HepG2 (cell line): ENCODE measurements at regions not wholly inside any gene's neighbourhood (a gene's known extent, or its start where the extent isn't known, plus 50 kb on each side); places are given as distances from the start of the nearest gene placed in this dataset.
"Not testable (repeated sequence)": the region's sequence is repeated elsewhere in the genome, so short reads cannot be mapped to it uniquely, and the experiment has no call there.

Experiments used
- ATAC-seq: fragments of 200-7000 bp; cut with Tn5 transposase; 3 replicates; pipeline ENCODE4 v1.9.1; 2020; ENCODE audit warnings: mild to moderate bottlenecking, moderate library complexity
- BruUV-seq: library from RNA; stranded (reverse); fragments of 400-500 nt; replicated peaks from 2 replicates; lab custom pipeline; 2021; lab: Mats Ljungman, UMichigan
- CTCF ChIA-PET: fragments of 300-600 bp; formaldehyde crosslinking; extraction: SDS; loops from one replicate; lab custom pipeline; 2021; ENCODE audit warnings: low total read pairs, inconsistent platforms, low intra/inter-chr PET ratio; lab: Yijun Ruan, JAX
- POLR2A ChIA-PET: fragments of 350-600 bp; sonication (Branson Sonifier 250); formaldehyde crosslinking; loops from one replicate; lab custom pipeline; 2020; ENCODE audit warnings: antibody characterized with exemption, inconsistent platforms; lab: Yijun Ruan, JAX
- DNase-seq: peaks from one replicate; pipeline ENCODE4 v3.0.0-alpha.2; 2015; ENCODE audit warnings: low spot score
- FAIRE-seq: peaks from 3 replicates; lab custom pipeline; 2011; peaks lifted over from hg19 to GRCh38; lab: Jason Lieb, UNC
- H2AFZ ChIP-seq: one replicate; pipeline ENCODE4 v1.6.1; 2011; ENCODE audit warnings: low read length, inconsistent platforms
- H3K27ac ChIP-seq: fragments of 300-600 bp; 3 replicates; pipeline ENCODE4 v1.8.0; 2011; ENCODE audit warnings: mixed run types, mild to moderate bottlenecking, mixed read lengths, low read length, inconsistent platforms; ENCODE audit not compliant: insufficient read depth; ENCODE audit errors: extremely low read length
- H3K27me3 ChIP-seq, 2 experiments: fragments of 200-600 bp in 1 of 2; 2 replicates in 1 of 2; 3 replicates in 1 of 2; pipeline versions ENCODE4 v1.6.0 to v1.8.0; 2011; ENCODE audit warnings: low read length in 2 of 2, mild to moderate bottlenecking in 2 of 2, moderate library complexity in 2 of 2, inconsistent platforms in 1 of 2; ENCODE audit not compliant: insufficient read depth in 2 of 2, control insufficient read depth in 1 of 2
- H3K36me3 ChIP-seq, 2 experiments: fragments of 200-600 bp in 1 of 2; replicated peaks in 1 of 2; 2 replicates in 1 of 2; 3 replicates in 1 of 2; pipeline versions ENCODE4 v1.5.1 to v1.8.0; 2011; ENCODE audit warnings: low read length in 2 of 2, inconsistent platforms in 1 of 2; ENCODE audit not compliant: insufficient read depth in 2 of 2, control insufficient read depth in 1 of 2
- H3K4me1 ChIP-seq: 2 replicates; pipeline ENCODE4 v1.5.1; 2012; ENCODE audit warnings: low read length, inconsistent platforms; ENCODE audit not compliant: insufficient read depth
- H3K4me2 ChIP-seq: 2 replicates; pipeline ENCODE4 v1.6.0; 2011; ENCODE audit warnings: low read depth, low read length, inconsistent platforms
- H3K4me3 ChIP-seq, 3 experiments: fragments of 200-600 bp in 1 of 3; sonication (generic), shearing (Covaris generic) in 1 of 3; replicated peaks in 1 of 3; 2 replicates each; pipeline ENCODE4 v1.5.1; 2011 to 2016; ENCODE audit warnings: low read length in 3 of 3, inconsistent platforms in 2 of 3, low read depth in 2 of 3, mild to moderate bottlenecking in 2 of 3, control low read depth in 1 of 3, mixed read lengths in 1 of 3; ENCODE audit not compliant: insufficient read depth in 1 of 3
- H3K79me2 ChIP-seq: one replicate; pipeline ENCODE4 v1.6.1; 2011; ENCODE audit warnings: low read length, inconsistent platforms; ENCODE audit not compliant: insufficient read depth
- H3K9ac ChIP-seq: 2 replicates; pipeline ENCODE4 v1.6.0; 2011; ENCODE audit warnings: mild to moderate bottlenecking, low read depth, low read length, inconsistent platforms; ENCODE audit not compliant: insufficient read depth
- H3K9me3 ChIP-seq: 2 replicates; pipeline ENCODE4 v1.5.1; 2012; ENCODE audit warnings: mild to moderate bottlenecking, low read length
- H4K20me1 ChIP-seq: 2 replicates; pipeline ENCODE4 v1.6.0; 2011; ENCODE audit warnings: inconsistent platforms, mild to moderate bottlenecking, low read length, moderate library complexity; ENCODE audit not compliant: insufficient read depth
- HNF4A ChIP-seq: sonication (generic); formaldehyde crosslinking; IDR thresholded peaks from 2 replicates; pipeline ENCODE4 v1.4.0; 2020; ENCODE audit warnings: missing genetic modification reagents
- ZNF296 ChIP-seq: sonication (generic); formaldehyde crosslinking; conservative IDR thresholded peaks from 2 replicates; pipeline ENCODE4 v1.5.0; 2020; ENCODE audit warnings: mild to moderate bottlenecking, missing genetic modification reagents
- ZNF558 ChIP-seq: sonication (generic); formaldehyde crosslinking; IDR thresholded peaks from 2 replicates; pipeline ENCODE4 v1.9.0; 2022; ENCODE audit warnings: mild to moderate bottlenecking, missing genetic modification reagents, borderline replicate concordance
- WGBS: methylation state at CpG from one replicate; pipeline ENCODE4 v1.1.6; 2017; ENCODE audit warnings: low lambda C conversion rate; 5-methylcytosine and 5-hydroxymethylcytosine counted together
- in situ Hi-C: cut with HindIII; loops from 2 replicates; pipeline ENCODE4 v1.10.0; 2017; ENCODE audit warnings: low pct_unique_long_range_greater_than_20kb; ENCODE audit not compliant: extremely low pct_ligation_motif_present
- intact Hi-C: fragments of 100-400 bp; cut with micrococcal nuclease; formaldehyde crosslinking; loops from one replicate; pipeline ENCODE4 v1.10.0; 2022; ENCODE audit not compliant: unreplicated experiment

GRCh38 chr7:66443946-66444345, 184.7 kb upstream of the KCTD7 start:
- CTCF ChIA-PET = no interaction called here
- DNase-seq = peak; percentile 6
- H4K20me1 ChIP-seq = no peaks in the 10 kb centered on the region
- H3K27me3 ChIP-seq = no peaks in the 10 kb centered on the region
- H3K79me2 ChIP-seq = no peaks in the 10 kb centered on the region
- peaks cover 54% of the 10 kb centered on the region for H3K4me1 ChIP-seq
- peak; percentile 28; the same call in 1 of the 2 replicates for TF ChIP-seq HNF4A (CRISPR knock-in tag)
- TF ChIP-seq ZNF558 (CRISPR knock-in tag) = no peak
- no peak for TF ChIP-seq ZNF296 (CRISPR knock-in tag)
- TF ChIP-seq, all 625 proteins: peak for 1
- H3K4me2 ChIP-seq = no peak overlapping the region
- peaks cover 0 to 2% of the 10 kb centered on the region in 2 experiments; a peak in 1 of 5 replicates for H3K36me3 ChIP-seq
- H3K9ac ChIP-seq = no peak overlapping the region
- FAIRE-seq (no peak), ATAC-seq (no peak)
- no peak overlapping the region for H2AFZ ChIP-seq
- H3K27ac ChIP-seq = peak overlapping the region; percentile 29
- intact Hi-C loops = loop anchor here (2.0 kb wide), 1 partner anchor 49 kb away; no protein-coding TSS in a partner anchor
- BruUV-seq = no TSS peak
- no peaks in the 10 kb centered on the region for H3K9me3 ChIP-seq
- H3K4me3 ChIP-seq = no peak overlapping the region
- in situ Hi-C loops = no loop called here
- POLR2A ChIA-PET = interaction anchor here (1.5 kb wide), 1 partner anchor 50 kb away, joined by 8 read pairs; no protein-coding TSS in a partner anchor

GRCh38 chr7:66447007-66447406, 181.7 kb upstream of the KCTD7 start:
- H3K4me1 ChIP-seq = peaks cover 33% of the 10 kb centered on the region
- DNase-seq, H3K4me3 ChIP-seq, ATAC-seq, H3K27me3 ChIP-seq, in situ Hi-C loops, intact Hi-C loops, CTCF ChIA-PET, FAIRE-seq, H3K36me3 ChIP-seq, H2AFZ ChIP-seq, H3K4me2 ChIP-seq, H3K9me3 ChIP-seq, POLR2A ChIA-PET, H3K9ac ChIP-seq, H4K20me1 ChIP-seq, H3K27ac ChIP-seq, H3K79me2 ChIP-seq, BruUV-seq: not testable (repeated sequence)
- WGBS = 94% methylated on average over 2 of the region's 2 CpGs

- H3K4me3 ChIP-seq, H4K20me1 ChIP-seq, H3K4me2 ChIP-seq, H3K27me3 ChIP-seq, H3K27ac ChIP-seq, intact Hi-C loops, DNase-seq, in situ Hi-C loops, H3K79me2 ChIP-seq, H2AFZ ChIP-seq, H3K9me3 ChIP-seq, CTCF ChIA-PET, H3K9ac ChIP-seq, ATAC-seq, FAIRE-seq, BruUV-seq: not testable (repeated sequence)
- 93% methylated on average over 2 of the region's 2 CpGs for WGBS
- H3K4me1 ChIP-seq = peaks cover 12% of the 10 kb centered on the region
- H3K36me3 ChIP-seq = peaks cover 0 to 13% of the 10 kb centered on the region in 2 experiments; a peak in 1 of 5 replicates
- POLR2A ChIA-PET = interaction anchor here (1.2 kb wide), 1 partner anchor 43 kb away, joined by 4 read pairs; no protein-coding TSS in a partner anchor
Measured at GRCh38 chr7:66450814-66451213, 177.9 kb upstream of the KCTD7 start.
